Thymus (tissue), 11 donors: ENCODE measurements at regions not wholly inside any gene's neighbourhood (a gene's known extent, or its start where the extent isn't known, plus 50 kb on each side); places are given as distances from the start of the nearest gene placed in this dataset.
"Not testable (repeated sequence)": the region's sequence is repeated elsewhere in the genome, so short reads cannot be mapped to it uniquely, and the experiment has no call there.

Experiments used
- DNase-seq, 9 donors: peaks; one replicate each; pipeline ENCODE4 v3.0.0-alpha.2; 2013; ENCODE audit warnings: low spot score in 9 of 9, low read depth in 6 of 9, missing footprints in 1 of 9
- H3K27ac ChIP-seq, 2 donors: one replicate each; pipeline ENCODE4 v1.5.1; 2013; ENCODE audit warnings: control low read depth in 1 of 2, low read depth in 1 of 2, low read length in 1 of 2, mild to moderate bottlenecking in 1 of 2, moderate library complexity in 1 of 2
- H3K27me3 ChIP-seq, 2 donors: one replicate each; pipeline ENCODE4 v1.5.1; 2013; ENCODE audit warnings: low read length in 1 of 2; ENCODE audit not compliant: control insufficient read depth in 2 of 2, insufficient read depth in 1 of 2
- H3K36me3 ChIP-seq, 2 donors: one replicate each; pipeline ENCODE4 v1.5.1; 2013; ENCODE audit warnings: low read length in 1 of 2, mild to moderate bottlenecking in 1 of 2, moderate library complexity in 1 of 2; ENCODE audit not compliant: control insufficient read depth in 2 of 2, insufficient read depth in 2 of 2
- H3K4me1 ChIP-seq, 2 donors: one replicate each; pipeline ENCODE4 v1.5.1; 2013; ENCODE audit warnings: low read length in 2 of 2; ENCODE audit not compliant: control insufficient read depth in 2 of 2, insufficient read depth in 2 of 2
- H3K4me3 ChIP-seq, 2 donors: one replicate each; pipeline ENCODE4 v1.5.1; 2013; ENCODE audit warnings: low read length in 2 of 2, control low read depth in 1 of 2, mild to moderate bottlenecking in 1 of 2
- H3K9me3 ChIP-seq, 2 donors: one replicate each; pipeline ENCODE4 v1.5.1; 2013; ENCODE audit warnings: low read length in 1 of 2, mild to moderate bottlenecking in 1 of 2; ENCODE audit not compliant: control insufficient read depth in 2 of 2, insufficient read depth in 1 of 2
- WGBS: extraction: QIAGEN DNeasy Blood & Tissue Kit; methylation state at CpG from one replicate; pipeline ENCODE4 v1.1.7; 2013; 5-methylcytosine and 5-hydroxymethylcytosine counted together
- donor health status: healthy.

- Histone ChIP-seq H3K9me3 (no peaks in the 10 kb centered on the region), H3K27me3 (no peaks in the 10 kb centered on the region), H3K4me1 (no peaks in the 10 kb centered on the region), H3K4me3 (no peak overlapping the region), H3K27ac (no peak overlapping the region), H3K36me3 (no peaks in the 10 kb centered on the region)
- WGBS, result 94% methylated on average over 3 of the region's 3 CpGs
- DNase-seq, result no peak
Observed at GRCh38 chr9:81798606-81799005, 109.3 kb upstream of the TLE1 start.

DNA sequence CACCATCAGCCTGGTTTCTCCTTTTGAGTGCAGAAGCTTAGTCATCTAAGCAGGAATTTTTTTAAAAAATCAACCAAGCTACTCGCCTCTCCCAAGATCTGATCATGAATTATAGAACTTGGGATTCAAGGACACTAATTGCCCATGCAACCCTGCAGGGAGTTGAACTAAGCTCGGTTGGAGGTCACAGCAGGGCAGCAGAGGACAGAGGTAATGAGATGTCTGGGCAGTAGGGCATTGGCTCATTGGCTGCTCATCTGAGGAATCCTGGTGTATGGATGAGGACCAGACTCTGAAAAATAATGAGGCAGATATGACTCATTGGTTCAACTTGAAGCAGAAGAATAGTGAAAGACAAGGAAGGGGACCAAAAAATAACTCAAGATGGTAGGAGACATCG lies 111.8 kb upstream of the TLE1 start:
- Histone ChIP-seq H3K9me3 (no peaks in the 10 kb centered on the region), H3K4me3 (no peak overlapping the region), H3K36me3 (no peaks in the 10 kb centered on the region), H3K27me3 (no peaks in the 10 kb centered on the region), H3K4me1 (no peaks in the 10 kb centered on the region), H3K27ac (no peak overlapping the region)
- WGBS, result 94% methylated on average over 3 of the region's 3 CpGs
- DNase-seq, result no peak

DNA sequence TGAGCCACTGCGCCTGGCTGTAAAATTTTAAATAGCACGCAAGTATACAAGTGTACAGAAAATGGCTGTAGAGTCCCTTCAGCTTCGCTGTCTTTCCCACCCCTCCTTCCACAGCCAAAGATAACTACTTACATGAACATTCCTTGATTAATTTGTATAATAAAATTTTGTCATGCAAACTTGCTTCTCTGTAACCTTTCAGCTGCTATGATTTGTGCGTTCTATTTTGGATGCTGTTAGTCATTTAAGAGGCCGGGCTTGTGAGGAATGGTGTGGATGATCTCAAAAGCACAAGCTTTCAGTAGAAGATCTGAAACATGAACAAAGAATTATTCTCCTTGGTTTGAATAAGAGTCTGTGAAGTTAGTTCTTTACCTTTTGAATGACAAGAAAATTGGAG lies 115.0 kb upstream of the TLE1 start:
- WGBS, result 98% methylated on average over 5 of the region's 5 CpGs
- no peak overlapping the region for H3K27ac ChIP-seq

GRCh38 chr9:81811688-81812087 lies 116.5 kb upstream of the SPATA31D4 start:
- WGBS, result 96% methylated on average over 3 of the region's 3 CpGs
- H3K27ac ChIP-seq, H3K36me3 ChIP-seq, H3K27me3 ChIP-seq, DNase-seq, H3K4me3 ChIP-seq, H3K9me3 ChIP-seq: not testable (repeated sequence)
- peaks cover 16 to 20% of the 10 kb centered on the region in 2 donors for H3K4me1 ChIP-seq

More for the DNA sequence above, 115.0 kb upstream of the TLE1 start:
- Histone ChIP-seq H3K4me1 (no peaks in the 10 kb centered on the region), H3K9me3 (no peaks in the 10 kb centered on the region), H3K4me3 (no peak overlapping the region), H3K27me3 (no peaks in the 10 kb centered on the region), H3K36me3 (no peaks in the 10 kb centered on the region)
- no peak for DNase-seq

DNA sequence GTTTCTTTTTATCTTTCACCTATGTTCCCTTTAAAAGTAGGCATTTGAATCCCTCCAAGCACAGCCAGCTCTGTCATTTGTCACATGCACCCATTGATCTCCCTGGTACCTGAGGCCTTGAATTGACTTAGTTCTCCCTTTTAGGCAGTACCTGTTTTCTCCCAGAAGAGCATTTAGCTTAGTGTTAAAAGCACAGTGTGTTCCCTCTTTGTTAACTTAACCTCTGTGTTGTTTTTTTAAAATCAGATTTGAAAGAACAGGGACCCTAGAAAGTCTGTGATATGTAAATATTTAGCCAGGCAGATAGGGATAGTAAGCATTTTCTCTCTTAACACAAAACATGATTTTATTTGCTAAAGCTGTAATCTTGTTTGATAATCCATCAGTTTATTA lies 113.8 kb upstream of the SPATA31D4 start:
- Histone ChIP-seq H3K27ac (peak overlapping the region in 1 of 2 donors; percentile 78), H3K36me3 (no peaks in the 10 kb centered on the region), H3K4me3 (no peak overlapping the region), H3K4me1 (peaks cover 16 to 20% of the 10 kb centered on the region in 2 donors), H3K9me3 (no peaks in the 10 kb centered on the region), H3K27me3 (no peaks in the 10 kb centered on the region)
- DNase-seq, result peak in 4 of 9 donors; percentile 17 to 71 (median 36)

DNA sequence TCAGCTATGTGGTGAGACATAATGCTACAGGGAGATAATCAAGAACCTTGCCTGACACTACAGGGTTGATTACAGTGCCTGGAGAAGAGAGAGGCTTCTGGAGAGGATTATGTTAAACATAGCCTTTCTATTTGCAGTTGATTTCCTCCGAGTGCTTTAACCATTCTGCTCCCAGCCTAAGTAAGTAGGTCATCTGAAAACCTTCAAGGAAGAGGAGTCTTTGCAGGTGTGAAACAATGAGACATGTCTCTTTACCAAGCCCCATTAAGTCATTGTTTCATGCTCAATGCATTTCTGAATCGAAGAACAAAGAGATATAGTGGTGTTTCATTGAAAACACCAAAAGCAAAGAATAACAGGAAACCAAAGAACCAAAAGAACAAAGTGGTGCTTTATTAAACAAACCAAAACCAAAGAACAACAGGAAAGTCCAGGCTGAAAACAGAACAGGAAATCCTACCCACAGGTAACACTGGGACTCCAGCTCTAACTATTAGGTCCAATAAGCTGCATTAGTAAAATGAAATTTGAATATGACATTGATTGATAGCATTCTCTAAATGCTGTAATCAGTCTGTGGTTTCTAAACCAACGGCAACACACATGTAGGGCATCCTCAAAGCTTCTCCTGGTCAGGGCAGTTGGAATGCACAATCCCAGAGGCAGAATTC lies 113.3 kb upstream of the SPATA31D4 start:
- WGBS, result 3% methylated on average over 3 of the region's 3 CpGs
- H3K27me3 ChIP-seq, result no peaks in the 10 kb centered on the region
- peak overlapping the region; percentile 9 to 78 for H3K27ac ChIP-seq
- H3K4me1 ChIP-seq, result peaks cover 16 to 20% of the 10 kb centered on the region in 2 donors
- peak in 8 of 9 donors; percentile 39 to 82 (median 58) for DNase-seq
- H3K9me3 ChIP-seq, result no peaks in the 10 kb centered on the region
- no peak overlapping the region for H3K4me3 ChIP-seq
- no peaks in the 10 kb centered on the region for H3K36me3 ChIP-seq

DNA sequence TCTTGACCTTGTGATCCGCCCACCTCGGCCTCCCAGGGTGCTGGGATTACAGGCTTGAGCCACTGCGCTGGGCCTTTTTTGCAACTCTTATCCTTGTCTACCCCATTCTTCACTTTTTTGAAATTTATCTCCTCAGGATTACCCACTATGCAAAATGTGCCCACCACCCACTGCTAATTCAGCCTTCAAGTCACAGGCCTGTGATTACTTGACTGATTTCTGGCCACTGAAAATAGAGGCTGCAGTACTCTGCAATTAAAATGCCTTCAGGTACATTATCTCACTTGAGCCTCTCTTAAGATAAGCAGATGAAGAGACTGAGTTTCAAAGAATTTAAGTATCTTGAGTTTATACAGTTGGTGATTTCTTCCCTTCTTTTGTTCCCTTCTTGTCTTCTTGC lies 112.4 kb upstream of the SPATA31D4 start:
- WGBS, result 98% methylated on average over 3 of the region's 3 CpGs
- H3K27me3 ChIP-seq, result no peaks in the 10 kb centered on the region
- DNase-seq, result no peak
- H3K4me3 ChIP-seq, result no peak overlapping the region
- no peak overlapping the region for H3K27ac ChIP-seq
- H3K4me1 ChIP-seq, result peaks cover 16 to 20% of the 10 kb centered on the region in 2 donors
- no peaks in the 10 kb centered on the region for H3K36me3 ChIP-seq
- H3K9me3 ChIP-seq, result no peaks in the 10 kb centered on the region

DNA sequence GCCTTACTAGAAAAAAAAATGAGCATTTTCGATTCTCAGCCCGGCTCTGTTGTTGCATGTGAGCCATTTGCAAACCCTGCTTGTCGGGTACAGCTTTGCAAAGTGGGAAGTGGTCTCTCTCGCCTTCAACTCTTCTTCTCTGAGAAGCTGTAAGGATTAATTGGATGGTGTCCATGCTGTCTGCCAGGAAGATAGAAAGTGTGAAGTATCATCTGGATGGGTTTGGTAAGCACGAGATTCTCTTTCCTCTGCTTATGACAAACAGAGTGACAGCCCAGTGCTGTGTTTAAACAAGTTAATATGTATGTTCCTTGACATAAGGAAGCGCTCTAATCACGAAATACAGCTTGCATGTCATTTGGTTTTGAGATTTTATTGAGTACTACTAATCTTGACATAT lies 109.1 kb upstream of the SPATA31D4 start:
- peaks cover 10 to 18% of the 10 kb centered on the region in 2 donors for H3K4me1 ChIP-seq
- H3K4me3 ChIP-seq, result no peak overlapping the region
- WGBS, result 90% methylated on average over 7 of the region's 7 CpGs
- H3K36me3 ChIP-seq, result no peaks in the 10 kb centered on the region
- H3K27me3 ChIP-seq, result no peaks in the 10 kb centered on the region
- no peak overlapping the region for H3K27ac ChIP-seq
- no peak for DNase-seq
- no peaks in the 10 kb centered on the region for H3K9me3 ChIP-seq

GRCh38 chr9:81819859-81820546 lies 108.2 kb upstream of the SPATA31D4 start:
- no peak overlapping the region for H3K4me3 ChIP-seq
- WGBS, result 96% methylated on average over 8 of the region's 8 CpGs
- peaks cover 8 to 13% of the 10 kb centered on the region in 2 donors for H3K4me1 ChIP-seq
- H3K27me3 ChIP-seq, result no peaks in the 10 kb centered on the region
- H3K27ac ChIP-seq, result no peak overlapping the region
- H3K36me3 ChIP-seq, result no peaks in the 10 kb centered on the region
- no peaks in the 10 kb centered on the region for H3K9me3 ChIP-seq
- DNase-seq, result no peak
